WTC11 (cell line): ENCODE measurements at regions not wholly inside any gene's neighbourhood (a gene's known extent, or its start where the extent isn't known, plus 50 kb on each side); places are given as distances from the start of the nearest gene placed in this dataset.

Experiments used
- ATAC-seq: fragments of 200-7000 bp; cut with Tn5 transposase; 2 replicates; pipeline ENCODE4 v1.10.0; 2021; ENCODE audit warnings: mild to moderate bottlenecking, moderate library complexity
- CTCF ChIA-PET: fragments of 300-600 bp; sonication (Branson Sonifier 250); formaldehyde crosslinking; loops from one replicate; lab custom pipeline; 2021; ENCODE audit warnings: antibody characterized with exemption; lab: Charles Lee
- POLR2A ChIA-PET: fragments of 350-600 bp; sonication (Branson Sonifier 250); formaldehyde crosslinking; loops from one replicate; lab custom pipeline; 2021; ENCODE audit warnings: antibody characterized with exemption; lab: Charles Lee
- DNase-seq: peaks from one replicate; pipeline ENCODE4 v3.0.0; 2021; ENCODE audit warnings: low spot score
- H3K27ac Mint-ChIP-seq: 2 replicates; pipeline ENCODE4 v1.8.0; 2021; ENCODE audit warnings: mixed read lengths
- H3K27me3 Mint-ChIP-seq: 2 replicates; pipeline ENCODE4 v1.8.0; 2021; ENCODE audit warnings: low read depth, mild to moderate bottlenecking, moderate library complexity, mixed read lengths
- H3K36me3 Mint-ChIP-seq: 2 replicates; pipeline ENCODE4 v1.8.0; 2021; ENCODE audit warnings: mixed read lengths
- H3K4me1 Mint-ChIP-seq: 2 replicates; pipeline ENCODE4 v1.8.0; 2022; ENCODE audit warnings: mixed read lengths
- H3K4me3 Mint-ChIP-seq: 2 replicates; pipeline ENCODE4 v1.8.0; 2021; ENCODE audit warnings: mild to moderate bottlenecking, moderate library complexity, mixed read lengths
- H3K9me3 Mint-ChIP-seq: 2 replicates; pipeline ENCODE4 v1.8.0; 2021; ENCODE audit warnings: mixed read lengths
- CBFB ChIP-seq: sonication (generic); formaldehyde crosslinking; IDR thresholded peaks from 2 replicates; pipeline ENCODE4 v1.8.1; 2022; ENCODE audit warnings: mild to moderate bottlenecking, low read depth, missing genetic modification reagents
- CREB1 ChIP-seq: sonication (generic); formaldehyde crosslinking; IDR thresholded peaks from 2 replicates; pipeline ENCODE4 v1.8.0; 2023; ENCODE audit warnings: mild to moderate bottlenecking, missing genetic modification reagents
- CREM ChIP-seq: sonication (generic); formaldehyde crosslinking; IDR thresholded peaks from 2 replicates; pipeline ENCODE4 v1.8.1; 2022; ENCODE audit warnings: mild to moderate bottlenecking, missing genetic modification reagents, moderate library complexity
- E2F4 ChIP-seq: sonication (generic); formaldehyde crosslinking; IDR thresholded peaks from 2 replicates; pipeline ENCODE4 v1.8.1; 2022; ENCODE audit warnings: low read depth, mild to moderate bottlenecking, moderate library complexity, missing genetic modification reagents, borderline replicate concordance
- GABPB1 ChIP-seq: sonication (generic); formaldehyde crosslinking; IDR thresholded peaks from 2 replicates; pipeline ENCODE4 v1.8.1; 2023; ENCODE audit warnings: mild to moderate bottlenecking, missing genetic modification reagents
- GTF2I ChIP-seq: fragments of 250-450 bp; sonication (Bioruptor Pico); conservative IDR thresholded peaks from 2 replicates; pipeline ENCODE4 v1.4.0; 2021; ENCODE audit warnings: mild to moderate bottlenecking
- JUN ChIP-seq: sonication (generic); formaldehyde crosslinking; IDR thresholded peaks from 2 replicates; pipeline ENCODE4 v1.8.0; 2023; ENCODE audit warnings: mild to moderate bottlenecking, missing genetic modification reagents
- MYBL2 ChIP-seq: sonication (generic); formaldehyde crosslinking; IDR thresholded peaks from 2 replicates; pipeline ENCODE4 v1.8.1; 2023; ENCODE audit warnings: mild to moderate bottlenecking, moderate library complexity, missing genetic modification reagents
- NFE2L1 ChIP-seq: sonication (generic); formaldehyde crosslinking; IDR thresholded peaks from 2 replicates; pipeline ENCODE4 v1.8.1; 2023; ENCODE audit warnings: missing genetic modification reagents
- NR2C2 ChIP-seq: sonication (generic); formaldehyde crosslinking; IDR thresholded peaks from 2 replicates; pipeline ENCODE4 v1.8.0; 2022; ENCODE audit warnings: mild to moderate bottlenecking, missing genetic modification reagents
- OVOL2 ChIP-seq: fragments of 250-450 bp; sonication (Bioruptor Pico); IDR thresholded peaks from 2 replicates; pipeline ENCODE4 v1.9.0; 2021; ENCODE audit warnings: mild to moderate bottlenecking, borderline replicate concordance
- PRRX2 ChIP-seq: fragments of 250-450 bp; sonication (Bioruptor Pico); IDR thresholded peaks from 2 replicates; pipeline ENCODE4 v1.8.0; 2021; ENCODE audit warnings: mild to moderate bottlenecking
- RORB ChIP-seq: fragments of 250-450 bp; sonication (Bioruptor Pico); IDR thresholded peaks from 2 replicates; pipeline ENCODE4 v1.9.0; 2021; ENCODE audit warnings: mild to moderate bottlenecking
- SMAD3 ChIP-seq: sonication (generic); formaldehyde crosslinking; IDR thresholded peaks from 2 replicates; pipeline ENCODE4 v1.8.0; 2022; ENCODE audit warnings: missing genetic modification reagents, mild to moderate bottlenecking, borderline replicate concordance
- TEAD4 ChIP-seq: sonication (generic); formaldehyde crosslinking; IDR thresholded peaks from 2 replicates; pipeline ENCODE4 v1.8.0; 2022; ENCODE audit warnings: mild to moderate bottlenecking, missing genetic modification reagents
- ZNF232 ChIP-seq: sonication (generic); formaldehyde crosslinking; IDR thresholded peaks from 2 replicates; pipeline ENCODE4 v1.8.0; 2022; ENCODE audit warnings: mild to moderate bottlenecking, missing genetic modification reagents
- ZNF317 ChIP-seq: sonication (generic); formaldehyde crosslinking; IDR thresholded peaks from 2 replicates; pipeline ENCODE4 v1.8.1; 2023; ENCODE audit warnings: low read depth, mild to moderate bottlenecking, moderate library complexity, missing genetic modification reagents, borderline replicate concordance
- ZNF532 ChIP-seq: fragments of 250-450 bp; sonication (Bioruptor Pico); IDR thresholded peaks from 2 replicates; pipeline ENCODE4 v1.9.0; 2021; ENCODE audit warnings: mild to moderate bottlenecking, borderline replicate concordance
- TF ChIP-seq, protein P1 (sequence below): sonication (generic); formaldehyde crosslinking; IDR thresholded peaks from 2 replicates; pipeline ENCODE4 v1.8.1; 2022; ENCODE audit warnings: mild to moderate bottlenecking, missing genetic modification reagents, moderate library complexity, borderline replicate concordance
- TF ChIP-seq, protein P2 (sequence below): fragments of 250-450 bp; sonication (Bioruptor Pico); IDR thresholded peaks from 2 replicates; pipeline ENCODE4 v1.9.0; 2021; ENCODE audit warnings: moderate library complexity, mild to moderate bottlenecking, inconsistent platforms, borderline replicate concordance

- DNase-seq (no peak), ATAC-seq (no peak)
- CTCF ChIA-PET = no interaction called here
- Mint-ChIP-seq H3K27ac (no peak overlapping the region), H3K4me1 (peaks cover 24% of the 10 kb centered on the region), H3K36me3 (peaks cover 13% of the 10 kb centered on the region), H3K27me3 (no peaks in the 10 kb centered on the region; the same call in 1 of the 2 replicates), H3K9me3 (peaks cover 19% of the 10 kb centered on the region), H3K4me3 (no peak overlapping the region)
- TF ChIP-seq GABPB1 = no peak
- no peak for TF ChIP-seq ZNF532 (CRISPR knock-in tag)
- TF ChIP-seq E2F4 (CRISPR knock-in tag) = no peak
- TF ChIP-seq SMAD3 (CRISPR knock-in tag) = no peak
- TF ChIP-seq, protein P1, sequence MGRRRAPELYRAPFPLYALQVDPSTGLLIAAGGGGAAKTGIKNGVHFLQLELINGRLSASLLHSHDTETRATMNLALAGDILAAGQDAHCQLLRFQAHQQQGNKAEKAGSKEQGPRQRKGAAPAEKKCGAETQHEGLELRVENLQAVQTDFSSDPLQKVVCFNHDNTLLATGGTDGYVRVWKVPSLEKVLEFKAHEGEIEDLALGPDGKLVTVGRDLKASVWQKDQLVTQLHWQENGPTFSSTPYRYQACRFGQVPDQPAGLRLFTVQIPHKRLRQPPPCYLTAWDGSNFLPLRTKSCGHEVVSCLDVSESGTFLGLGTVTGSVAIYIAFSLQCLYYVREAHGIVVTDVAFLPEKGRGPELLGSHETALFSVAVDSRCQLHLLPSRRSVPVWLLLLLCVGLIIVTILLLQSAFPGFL = no peak
- POLR2A ChIA-PET = no interaction called here
Measured at GRCh38 chr4:79210636-79211049, 115.2 kb downstream of the NAA11 start.

- ChIA-PET CTCF (no interaction called here), POLR2A (interaction anchor here (0.6 kb wide), 1 partner anchor 109 kb away, joined by 3 read pairs; no protein-coding TSS in a partner anchor)
- no peak; the same call in 1 of the 2 replicates for ATAC-seq
- Mint-ChIP-seq H3K9me3 (peaks cover 24% of the 10 kb centered on the region), H3K27ac (no peak overlapping the region; the same call in 1 of the 2 replicates), H3K4me1 (peaks cover 30% of the 10 kb centered on the region), H3K36me3 (peaks cover 13% of the 10 kb centered on the region), H3K27me3 (no peaks in the 10 kb centered on the region; the same call in 1 of the 2 replicates), H3K4me3 (no peak overlapping the region)
- TF ChIP-seq CREB1 = no peak
- TF ChIP-seq, protein P1 = no peak
- no peak for TF ChIP-seq ZNF317
- TF ChIP-seq NR2C2 (CRISPR knock-in tag) = no peak
- no peak for TF ChIP-seq JUN (CRISPR knock-in tag)
- TF ChIP-seq GABPB1 = no peak
- no peak for TF ChIP-seq OVOL2 (CRISPR knock-in tag)
- TF ChIP-seq, protein P2, sequence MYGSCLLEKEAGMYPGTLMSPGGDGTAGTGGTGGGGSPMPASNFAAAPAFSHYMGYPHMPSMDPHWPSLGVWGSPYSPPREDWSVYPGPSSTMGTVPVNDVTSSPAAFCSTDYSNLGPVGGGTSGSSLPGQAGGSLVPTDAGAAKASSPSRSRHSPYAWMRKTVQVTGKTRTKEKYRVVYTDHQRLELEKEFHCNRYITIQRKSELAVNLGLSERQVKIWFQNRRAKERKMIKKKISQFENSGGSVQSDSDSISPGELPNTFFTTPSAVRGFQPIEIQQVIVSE = no peak
- no peak for TF ChIP-seq MYBL2 (CRISPR knock-in tag)
- TF ChIP-seq PRRX2 (CRISPR knock-in tag) = no peak
- TF ChIP-seq GTF2I (CRISPR knock-in tag) = no peak
- no peak for TF ChIP-seq RORB (CRISPR knock-in tag)
- no peak for TF ChIP-seq TEAD4 (CRISPR knock-in tag)
- TF ChIP-seq ZNF232 = no peak
- no peak for TF ChIP-seq CREM
- no peak for TF ChIP-seq CBFB (CRISPR knock-in tag)
- no peak for TF ChIP-seq NFE2L1 (CRISPR knock-in tag)
- no peak for DNase-seq
Measured at GRCh38 chr4:79209822-79210635, 115.8 kb downstream of the NAA11 start.
